ENCODE measurements at regions not wholly inside any gene's neighbourhood (a gene's known extent, or its start where the extent isn't known, plus 50 kb on each side); places are given as distances from the start of the nearest gene placed in this dataset.

- TF ChIP-seq CTCF (conservative IDR thresholded peaks at IDR 0.05 in 1 of 2, IDR thresholded peaks at IDR 0.05 in 1 of 2; ENCODE audit: extremely low read depth in 1 of 2, insufficient read depth in 1 of 2, low read depth in 1 of 2, low read length in 2 of 2) (no peak), EZH2 (IDR thresholded peaks at IDR 0.05; ENCODE audit: borderline replicate concordance, low read length) (no peak)
Measured at GRCh38 chr17:68763562-68763961, 162.4 kb upstream of the FAM20A start.

All from mammary epithelial cell (primary cell).